HG02610 (cell line): ENCODE measurements at regions not wholly inside any gene's neighbourhood (a gene's known extent, or its start where the extent isn't known, plus 50 kb on each side); places are given as distances from the start of the nearest gene placed in this dataset.

Source experiments
- ATAC-seq: cut with Tn5 transposase; IDR thresholded peaks from one replicate; pipeline ENCODE4 v1.9.1; 2021; ENCODE audit warnings: mild to moderate bottlenecking, moderate library complexity; ENCODE audit not compliant: unreplicated experiment

- no peak for ATAC-seq
Measured at GRCh38 chr5:5583832-5584231, 161.4 kb downstream of the ICE1 start.

GRCh38 chr5:5583023-5583765, 160.7 kb downstream of the ICE1 start:
- no peak for ATAC-seq

- ATAC-seq, result no peak
Measured at GRCh38 chr5:5581080-5581479, 158.6 kb downstream of the ICE1 start.

GRCh38 chr5:5576744-5577143, 154.3 kb downstream of the ICE1 start:
- ATAC-seq, result no peak

- ATAC-seq, result no peak
Measured at GRCh38 chr5:5575461-5575860, 153.0 kb downstream of the ICE1 start.

- no peak for ATAC-seq
Measured at GRCh38 chr5:5573798-5574380, 151.4 kb downstream of the ICE1 start.

- no peak for ATAC-seq
Measured at GRCh38 chr5:5572976-5573797, 150.7 kb downstream of the ICE1 start.

GRCh38 chr5:5572010-5572865, 149.8 kb downstream of the ICE1 start:
- no peak for ATAC-seq

GRCh38 chr5:5570646-5571045, 148.2 kb downstream of the ICE1 start:
- ATAC-seq, result no peak

- no peak for ATAC-seq
Measured at GRCh38 chr5:5564898-5565297, 142.4 kb downstream of the ICE1 start.

GRCh38 chr5:5560016-5560415, 137.5 kb downstream of the ICE1 start:
- no peak for ATAC-seq

GRCh38 chr5:5558638-5559527, 136.4 kb downstream of the ICE1 start:
- ATAC-seq, result no peak

- no peak for ATAC-seq
Measured at GRCh38 chr5:5558102-5558501, 135.6 kb downstream of the ICE1 start.

GRCh38 chr5:5551499-5551898, 129.0 kb downstream of the ICE1 start:
- no peak for ATAC-seq

GRCh38 chr5:5546408-5546807, 123.9 kb downstream of the ICE1 start:
- ATAC-seq, result no peak

- no peak for ATAC-seq
Measured at GRCh38 chr5:5544094-5544663, 121.7 kb downstream of the ICE1 start.

- no peak for ATAC-seq
Measured at GRCh38 chr5:5542654-5543053, 120.2 kb downstream of the ICE1 start.

GRCh38 chr5:5540065-5540464, 117.6 kb downstream of the ICE1 start:
- no peak for ATAC-seq
